Chondrocyte (in vitro differentiated cells): ENCODE measurements at regions not wholly inside any gene's neighbourhood (a gene's known extent, or its start where the extent isn't known, plus 50 kb on each side); places are given as distances from the start of the nearest gene placed in this dataset.
A peak's percentile ranks its signal among the peaks of the same experiment; 100 is the strongest.

Experiments
- DNase-seq: peaks from one replicate; pipeline ENCODE4 v3.0.0; 2021; ENCODE audit warnings: mixed read lengths, low spot score
- H3K27ac Mint-ChIP-seq: one replicate; pipeline ENCODE4 v1.8.0; 2021; ENCODE audit warnings: mild to moderate bottlenecking, moderate library complexity, mixed read lengths; ENCODE audit not compliant: unreplicated experiment
- H3K27me3 Mint-ChIP-seq: 2 replicates; pipeline ENCODE4 v1.8.0; 2021; ENCODE audit warnings: low read depth, mixed read lengths
- H3K36me3 Mint-ChIP-seq: 2 replicates; pipeline ENCODE4 v1.8.0; 2021; ENCODE audit warnings: low read depth, mixed read lengths
- H3K4me1 Mint-ChIP-seq: 2 replicates; pipeline ENCODE4 v1.8.0; 2021; ENCODE audit warnings: low read depth, mild to moderate bottlenecking, mixed read lengths
- H3K4me3 Mint-ChIP-seq: one replicate; pipeline ENCODE4 v1.8.0; 2021; ENCODE audit warnings: mild to moderate bottlenecking, moderate library complexity, mixed read lengths; ENCODE audit not compliant: unreplicated experiment
- H3K9me3 Mint-ChIP-seq: 2 replicates; pipeline ENCODE4 v1.8.0; 2021; ENCODE audit warnings: low read depth, mixed read lengths
- TF ChIP-seq, protein P1 (sequence below): fragments of 200-600 bp; sonication (generic); IDR thresholded peaks from 2 replicates; pipeline ENCODE4 v1.5.0; 2021; ENCODE audit warnings: antibody characterized with exemption, mild to moderate bottlenecking, moderate library complexity

DNA sequence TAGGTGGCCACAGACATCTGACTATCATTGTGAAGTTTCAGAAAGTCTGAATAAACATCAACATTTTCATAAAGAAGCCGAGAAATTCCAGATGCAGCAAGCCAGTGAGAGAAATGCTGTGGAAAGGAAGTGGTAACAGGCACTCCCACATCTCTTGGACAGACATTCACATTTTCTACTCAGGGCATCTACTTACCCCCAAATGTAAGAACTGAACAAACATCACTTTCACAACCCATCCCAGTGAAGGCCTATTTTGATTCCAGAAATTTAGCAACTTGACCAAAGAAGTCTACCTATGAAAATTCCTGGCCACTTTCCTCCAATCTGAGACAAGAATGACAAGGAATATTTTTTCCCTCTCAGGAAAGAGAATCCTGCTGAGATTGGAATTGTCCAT is 224.8 kb upstream of the DCBLD2 start:
- Mint-ChIP-seq H3K27me3 (no peaks in the 10 kb centered on the region), H3K9me3 (peaks cover 16% of the 10 kb centered on the region), H3K4me1 (peaks cover 71% of the 10 kb centered on the region), H3K4me3 (peak overlapping the region; percentile 29), H3K27ac (peak overlapping the region; percentile 91), H3K36me3 (peaks cover 4% of the 10 kb centered on the region)
- no peak for DNase-seq
- TF ChIP-seq, protein P1, sequence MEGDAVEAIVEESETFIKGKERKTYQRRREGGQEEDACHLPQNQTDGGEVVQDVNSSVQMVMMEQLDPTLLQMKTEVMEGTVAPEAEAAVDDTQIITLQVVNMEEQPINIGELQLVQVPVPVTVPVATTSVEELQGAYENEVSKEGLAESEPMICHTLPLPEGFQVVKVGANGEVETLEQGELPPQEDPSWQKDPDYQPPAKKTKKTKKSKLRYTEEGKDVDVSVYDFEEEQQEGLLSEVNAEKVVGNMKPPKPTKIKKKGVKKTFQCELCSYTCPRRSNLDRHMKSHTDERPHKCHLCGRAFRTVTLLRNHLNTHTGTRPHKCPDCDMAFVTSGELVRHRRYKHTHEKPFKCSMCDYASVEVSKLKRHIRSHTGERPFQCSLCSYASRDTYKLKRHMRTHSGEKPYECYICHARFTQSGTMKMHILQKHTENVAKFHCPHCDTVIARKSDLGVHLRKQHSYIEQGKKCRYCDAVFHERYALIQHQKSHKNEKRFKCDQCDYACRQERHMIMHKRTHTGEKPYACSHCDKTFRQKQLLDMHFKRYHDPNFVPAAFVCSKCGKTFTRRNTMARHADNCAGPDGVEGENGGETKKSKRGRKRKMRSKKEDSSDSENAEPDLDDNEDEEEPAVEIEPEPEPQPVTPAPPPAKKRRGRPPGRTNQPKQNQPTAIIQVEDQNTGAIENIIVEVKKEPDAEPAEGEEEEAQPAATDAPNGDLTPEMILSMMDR, result no peak

DNA sequence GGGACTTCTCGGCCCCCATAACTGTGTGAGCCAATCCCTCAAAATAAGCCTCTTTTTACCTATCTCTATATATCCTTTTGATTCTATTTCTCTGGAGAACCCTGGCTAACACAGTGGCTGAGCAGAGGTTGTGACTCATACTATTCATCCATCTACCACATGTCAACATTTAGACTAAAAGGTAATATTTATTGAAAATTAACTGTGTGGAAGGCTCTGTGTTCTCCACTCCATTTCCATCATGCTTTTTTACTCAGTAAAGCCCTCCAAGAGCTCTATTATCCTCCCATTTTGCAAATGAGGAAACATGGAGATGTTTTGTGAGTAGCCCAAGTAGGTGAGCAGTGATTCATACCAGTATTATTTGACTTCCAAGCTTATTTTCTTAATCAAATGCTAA is 217.9 kb upstream of the DCBLD2 start:
- no peaks in the 10 kb centered on the region for H3K27me3 Mint-ChIP-seq
- peak overlapping the region; percentile 10 for H3K27ac Mint-ChIP-seq
- peaks cover 47% of the 10 kb centered on the region for H3K4me1 Mint-ChIP-seq
- TF ChIP-seq, protein P1, result no peak
- peaks cover 6% of the 10 kb centered on the region for H3K36me3 Mint-ChIP-seq
- no peak for DNase-seq
- no peak overlapping the region for H3K4me3 Mint-ChIP-seq
- peaks cover 21% of the 10 kb centered on the region for H3K9me3 Mint-ChIP-seq

DNA sequence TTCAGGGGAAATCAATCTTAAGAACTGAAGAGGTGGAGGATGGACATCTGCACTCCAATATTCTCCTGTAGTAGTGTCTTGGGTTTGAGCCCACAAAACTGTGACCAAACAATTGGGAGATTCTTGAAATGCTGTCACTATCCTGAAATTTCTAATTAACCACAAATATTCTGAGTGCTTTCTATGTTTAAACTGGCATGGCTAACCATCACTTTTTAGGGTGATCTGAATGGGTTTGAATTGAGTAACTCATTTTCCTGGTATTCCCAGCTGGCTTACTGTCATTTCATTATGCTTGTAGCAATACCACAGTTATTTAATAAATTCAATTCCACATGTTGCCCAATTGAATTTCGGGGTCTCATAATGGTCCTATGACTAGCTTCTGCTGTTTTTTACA is 216.9 kb upstream of the DCBLD2 start:
- no peak for DNase-seq
- Mint-ChIP-seq H3K4me3 (no peak overlapping the region), H3K27me3 (no peaks in the 10 kb centered on the region), H3K27ac (no peak overlapping the region), H3K9me3 (peaks cover 16% of the 10 kb centered on the region), H3K36me3 (peaks cover 2% of the 10 kb centered on the region), H3K4me1 (peaks cover 47% of the 10 kb centered on the region)
- TF ChIP-seq, protein P1, result no peak

DNA sequence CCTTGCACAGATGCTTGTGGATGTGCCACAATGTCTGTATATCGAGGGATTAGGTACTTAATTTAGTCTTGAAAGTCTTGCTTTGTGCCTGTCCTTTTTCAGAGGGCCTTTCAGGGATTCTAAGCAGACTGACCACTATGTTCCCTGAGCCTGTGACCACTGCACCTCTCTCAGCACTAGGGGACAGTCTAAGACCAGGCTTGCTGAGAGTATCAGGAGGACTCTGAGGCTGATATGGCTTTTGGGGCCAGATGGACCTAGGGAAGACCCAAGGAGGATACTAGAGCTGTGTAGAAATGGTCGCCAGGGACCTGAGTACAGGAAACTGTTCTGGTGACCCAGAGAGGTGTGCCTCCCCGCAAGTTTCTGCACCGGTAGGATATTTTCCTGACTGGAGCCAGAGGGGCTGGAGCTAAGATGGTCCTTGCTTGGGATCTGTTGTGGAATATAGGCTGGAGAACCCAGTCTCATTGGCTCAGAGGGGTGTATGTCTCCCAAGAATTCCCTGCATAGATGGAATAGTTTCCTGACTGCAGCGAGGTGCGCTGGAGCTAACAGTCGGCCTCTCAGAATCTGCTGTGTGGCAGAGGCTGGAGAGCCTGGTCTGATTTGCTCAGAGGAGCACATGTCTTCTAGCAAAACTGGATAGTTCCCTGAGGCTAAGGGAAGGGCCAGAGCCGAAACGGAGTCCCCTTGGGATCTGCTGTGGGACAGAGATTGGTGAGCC is 213.2 kb upstream of the DCBLD2 start:
- Mint-ChIP-seq H3K27ac (peak overlapping the region; percentile 2), H3K27me3 (no peaks in the 10 kb centered on the region), H3K9me3 (peaks cover 19% of the 10 kb centered on the region), H3K4me1 (peaks cover 62% of the 10 kb centered on the region), H3K4me3 (no peak overlapping the region), H3K36me3 (peaks cover 3% of the 10 kb centered on the region)
- TF ChIP-seq, protein P1, result peak; percentile 88
- no peak for DNase-seq

DNA sequence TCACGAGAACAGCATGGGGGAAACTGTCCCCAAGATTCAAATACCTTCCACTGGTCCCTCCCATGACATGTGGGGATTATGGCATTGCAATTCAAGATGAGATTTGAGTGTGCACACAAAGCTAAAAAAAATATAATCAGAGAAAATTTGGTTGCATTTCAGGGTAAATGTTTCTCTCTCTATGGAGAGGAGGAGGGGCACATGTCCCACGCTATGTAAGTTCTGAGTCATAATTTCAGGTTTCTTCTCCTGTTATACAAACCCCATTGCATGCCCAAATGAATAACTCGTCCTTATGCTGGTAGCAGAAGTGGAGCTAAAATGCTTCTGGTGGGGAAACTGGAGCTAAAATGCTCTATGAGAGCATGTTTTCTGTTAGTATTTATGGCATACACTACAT is 209.7 kb upstream of the DCBLD2 start:
- peaks cover 8% of the 10 kb centered on the region for H3K9me3 Mint-ChIP-seq
- DNase-seq, result no peak
- TF ChIP-seq, protein P1, result no peak
- no peak overlapping the region for H3K27ac Mint-ChIP-seq
- no peaks in the 10 kb centered on the region for H3K27me3 Mint-ChIP-seq
- H3K4me3 Mint-ChIP-seq, result no peak overlapping the region
- H3K4me1 Mint-ChIP-seq, result peaks cover 41% of the 10 kb centered on the region
- H3K36me3 Mint-ChIP-seq, result peaks cover 3% of the 10 kb centered on the region
